Stimulated activated CD4-positive, alpha-beta T cell treated with anti-CD3 and anti-CD28 coated beads, Interleukin-15, amount 100 ng/mL, for 48 hours (primary cell): ENCODE measurements at regions not wholly inside any gene's neighbourhood (a gene's known extent, or its start where the extent isn't known, plus 50 kb on each side); places are given as distances from the start of the nearest gene placed in this dataset.
"Not testable (repeated sequence)": the region's sequence is repeated elsewhere in the genome, so short reads cannot be mapped to it uniquely, and the experiment has no call there.

Experiments used
- DNase-seq, 2 donors: peaks; one replicate each; pipeline ENCODE4 v3.0.0-alpha.2; 2020; ENCODE audit warnings: low read depth in 2 of 2

DNA sequence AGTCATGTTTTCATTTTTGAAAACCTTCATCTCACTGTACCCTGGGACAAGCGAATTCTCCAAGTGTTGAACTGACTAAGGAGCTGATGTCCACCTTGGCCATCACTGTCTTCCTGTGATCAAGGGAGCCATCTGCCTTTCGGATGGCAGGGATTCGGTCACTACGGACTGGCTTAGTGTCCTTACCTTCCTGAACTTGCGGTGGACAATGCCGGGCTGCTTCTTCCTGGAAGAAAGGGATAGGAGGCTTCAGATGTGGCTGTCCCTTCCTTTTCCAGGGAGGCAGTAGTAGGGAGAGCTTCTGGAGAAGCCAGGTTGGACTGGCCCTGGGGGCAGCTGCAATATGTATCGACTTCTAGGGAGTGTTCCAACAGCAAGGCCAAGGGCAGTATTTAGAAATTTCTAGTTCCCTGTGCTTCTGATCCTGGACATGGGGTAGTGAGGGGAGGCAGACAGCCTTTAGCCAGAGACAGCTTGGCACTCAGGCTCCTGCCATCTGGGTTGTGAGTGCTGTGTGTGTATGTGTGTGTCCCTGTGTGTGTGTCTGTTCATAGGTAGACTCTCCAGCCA, 114.6 kb downstream of the IER5 start:
- no peak for DNase-seq

DNA sequence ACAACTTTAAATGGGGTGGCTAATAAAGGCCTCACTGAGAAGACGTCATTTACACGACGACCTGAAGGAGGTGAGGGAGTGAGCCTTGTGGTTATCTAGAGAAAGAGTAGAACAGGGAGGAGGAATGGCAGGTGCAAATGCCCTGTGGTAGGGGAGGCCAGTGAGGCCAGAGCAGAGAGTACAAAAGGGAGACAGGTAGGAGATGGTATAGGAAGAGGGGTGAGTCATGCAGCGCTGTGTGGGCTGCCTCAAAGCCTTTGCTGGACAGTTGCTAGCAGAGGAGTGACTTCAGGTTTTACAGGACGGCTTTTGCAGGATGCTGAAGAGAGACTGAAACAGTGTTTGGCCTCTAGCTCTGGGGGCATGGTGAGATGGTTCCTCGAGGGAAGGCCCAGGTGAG, 116.0 kb downstream of the IER5 start:
- DNase-seq, result no peak

DNA sequence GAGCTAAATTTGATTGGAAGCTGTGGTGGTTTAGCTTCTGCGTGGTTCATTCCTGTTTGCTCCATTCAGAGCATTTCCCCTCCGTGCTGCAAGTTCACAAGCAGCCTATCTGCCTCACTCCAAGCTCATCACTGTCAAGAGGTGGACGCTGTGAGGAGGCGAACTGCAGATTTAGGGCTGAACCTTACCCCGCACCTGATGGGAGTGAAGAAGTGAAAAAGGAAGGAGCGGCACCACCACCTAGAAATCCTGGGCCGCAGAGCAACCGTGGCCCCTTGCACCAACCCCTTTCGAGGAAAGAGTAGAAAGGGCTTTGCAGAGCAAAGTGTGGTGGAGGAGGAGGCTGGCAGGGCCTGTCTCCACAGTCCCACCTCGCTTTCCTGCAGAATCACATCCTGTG, 117.4 kb downstream of the IER5 start:
- no peak for DNase-seq

DNA sequence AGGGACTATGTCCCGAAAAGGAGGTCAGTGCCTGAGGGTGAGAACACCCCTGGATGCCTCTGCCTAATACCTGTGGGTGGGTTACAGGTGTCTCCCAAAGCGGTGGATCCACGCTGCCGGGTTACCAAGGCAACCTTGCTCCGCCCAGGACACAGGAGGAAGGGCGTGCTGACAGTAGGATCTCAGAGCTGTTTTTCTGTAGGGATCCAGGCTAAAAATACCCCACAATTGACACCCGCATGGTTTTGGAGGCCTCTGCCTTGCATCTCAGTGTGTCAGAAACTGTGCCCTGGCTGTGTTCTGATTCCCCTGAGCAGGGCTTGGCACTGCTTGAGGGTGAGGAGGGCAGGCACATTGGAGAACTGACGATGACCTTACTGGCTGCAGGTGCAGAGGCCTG, 118.0 kb downstream of the IER5 start:
- DNase-seq, result no peak

DNA sequence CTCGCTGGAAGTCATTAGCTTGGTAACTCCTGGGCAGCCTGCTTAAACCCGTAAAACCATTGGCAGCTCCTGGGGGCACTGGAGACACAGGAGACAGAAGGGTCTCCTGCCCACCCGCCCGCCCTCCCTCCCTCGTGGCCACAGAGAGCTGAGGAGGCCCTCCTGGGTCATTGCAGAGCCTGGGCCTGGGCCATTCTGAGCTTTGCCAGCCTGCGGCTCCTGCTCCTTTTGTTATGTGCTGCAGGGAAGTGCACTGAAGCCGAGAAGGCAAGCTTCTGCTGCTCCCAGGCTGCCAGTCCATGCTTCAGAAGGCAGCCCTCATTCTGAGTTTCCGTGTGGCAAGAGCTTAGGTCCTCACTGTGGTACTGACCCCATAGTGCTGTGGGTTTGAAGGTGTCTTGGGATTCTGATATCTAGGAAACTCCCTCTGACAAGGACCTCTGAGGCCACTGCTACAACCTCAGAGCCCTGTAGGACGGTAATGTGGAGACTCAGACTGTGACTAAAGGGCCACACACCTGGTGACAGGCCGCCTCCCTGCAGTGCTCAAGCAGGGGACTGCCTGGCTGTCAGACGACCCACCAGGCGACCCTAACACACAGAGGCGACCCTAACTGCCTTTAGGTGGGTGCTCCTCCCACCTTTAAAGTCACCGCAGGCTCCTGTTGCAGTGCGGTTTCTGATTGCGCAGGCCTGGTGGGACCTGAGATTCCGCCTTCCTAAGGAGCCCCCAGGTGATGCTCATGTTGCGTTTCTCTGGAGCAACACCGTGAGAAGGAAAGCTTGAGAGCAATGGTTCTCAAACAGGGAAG, 118.7 kb downstream of the IER5 start:
- no peak for DNase-seq

DNA sequence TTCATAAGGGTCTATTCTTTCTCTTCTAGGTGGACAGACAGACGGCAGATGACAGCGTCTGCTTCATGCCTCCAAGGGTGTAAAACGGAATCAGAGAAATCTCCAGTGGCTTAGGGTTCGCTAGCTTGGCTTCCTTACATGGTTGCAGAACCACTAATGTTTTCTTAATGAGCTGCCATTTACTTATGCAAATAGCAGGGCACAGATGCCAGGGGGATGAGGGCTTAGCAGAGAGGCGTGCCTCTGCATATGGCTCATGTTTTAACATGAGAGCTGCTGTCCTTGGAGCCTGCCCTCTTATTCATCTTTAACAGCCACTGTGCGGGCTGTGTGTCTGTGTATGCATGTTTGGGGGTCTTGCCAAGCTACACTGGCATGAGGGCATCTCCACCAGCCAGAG, 119.6 kb downstream of the IER5 start:
- DNase-seq, result no peak

DNA sequence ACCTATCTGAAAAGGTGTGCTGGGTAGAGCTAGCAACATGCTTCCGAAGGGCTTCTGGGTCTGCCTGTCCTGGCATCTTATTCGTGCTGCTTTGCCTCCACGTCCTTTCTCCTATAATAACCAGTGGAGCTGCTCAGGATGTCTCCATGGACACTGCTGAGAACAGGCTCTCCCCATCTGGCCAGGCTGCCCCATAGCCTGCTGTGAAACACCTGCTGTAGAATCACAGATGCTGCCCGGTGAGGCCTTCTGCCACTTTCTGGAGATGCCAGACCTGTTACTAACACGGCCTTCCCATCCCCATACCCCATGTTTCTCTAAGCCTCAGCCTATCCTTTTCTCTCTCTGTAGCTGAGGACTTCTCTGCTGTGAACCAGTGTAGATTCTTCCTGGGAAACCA, 120.5 kb downstream of the IER5 start:
- no peak for DNase-seq

DNA sequence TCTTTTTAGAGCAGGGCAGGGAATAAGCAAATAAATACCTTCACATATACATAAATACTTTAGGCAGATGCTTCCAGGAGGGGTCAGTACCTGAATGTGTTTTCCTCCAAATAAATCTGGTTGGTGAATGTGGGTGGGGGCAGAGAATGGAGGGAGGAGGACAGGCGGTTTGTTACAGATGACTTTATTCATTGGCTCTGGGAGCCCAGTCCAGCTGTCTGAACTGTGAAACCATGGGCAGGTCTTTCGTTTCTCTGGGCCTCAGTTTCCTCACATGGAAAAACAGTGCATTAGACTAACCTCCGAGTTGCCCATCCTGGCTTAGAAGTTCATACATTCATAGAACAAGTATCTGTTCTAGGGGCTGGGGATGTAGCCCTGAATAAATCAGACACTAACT, 124.6 kb downstream of the IER5 start:
- no peak for DNase-seq

DNA sequence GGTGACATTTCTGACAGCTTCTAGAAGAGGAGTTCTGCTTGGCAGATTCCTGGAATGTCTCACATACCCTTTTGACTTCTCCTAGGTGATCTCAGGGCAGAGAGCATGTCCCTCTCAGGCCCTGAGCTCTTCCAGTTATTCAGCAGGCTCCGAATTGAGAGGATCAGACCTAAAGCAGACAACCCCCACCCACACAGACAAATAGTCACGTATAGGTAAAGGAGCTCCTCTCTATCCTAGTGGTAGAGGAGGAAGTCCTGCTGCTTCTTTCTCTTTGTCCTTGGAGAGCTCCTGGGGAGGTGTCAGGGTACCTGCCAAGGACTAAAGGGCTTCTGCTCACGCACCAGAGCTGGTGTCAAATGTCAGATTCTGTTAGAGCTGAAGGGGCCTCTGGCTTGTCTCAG, 128.1 kb downstream of the IER5 start:
- no peak for DNase-seq

DNA sequence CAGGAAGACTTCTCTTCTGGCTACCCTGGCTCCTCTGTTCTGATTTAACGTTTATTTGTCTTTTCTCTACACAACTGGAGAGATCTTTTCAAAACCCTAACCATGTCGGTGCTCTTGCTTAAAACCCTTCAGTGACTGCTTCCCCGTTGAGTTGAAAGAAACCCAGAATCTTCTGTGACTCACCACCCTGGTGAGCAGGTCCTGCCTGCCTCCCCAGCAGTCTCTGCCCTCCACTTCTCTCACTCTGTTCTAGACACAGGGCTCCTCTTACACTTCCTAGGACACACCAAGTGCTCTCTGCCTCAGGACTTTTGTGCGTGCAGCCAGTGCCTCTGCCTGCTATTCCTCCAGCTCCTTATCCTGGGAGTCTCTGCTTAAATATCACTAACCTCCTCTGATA, 131.4 kb downstream of the IER5 start:
- DNase-seq, result no peak

DNA sequence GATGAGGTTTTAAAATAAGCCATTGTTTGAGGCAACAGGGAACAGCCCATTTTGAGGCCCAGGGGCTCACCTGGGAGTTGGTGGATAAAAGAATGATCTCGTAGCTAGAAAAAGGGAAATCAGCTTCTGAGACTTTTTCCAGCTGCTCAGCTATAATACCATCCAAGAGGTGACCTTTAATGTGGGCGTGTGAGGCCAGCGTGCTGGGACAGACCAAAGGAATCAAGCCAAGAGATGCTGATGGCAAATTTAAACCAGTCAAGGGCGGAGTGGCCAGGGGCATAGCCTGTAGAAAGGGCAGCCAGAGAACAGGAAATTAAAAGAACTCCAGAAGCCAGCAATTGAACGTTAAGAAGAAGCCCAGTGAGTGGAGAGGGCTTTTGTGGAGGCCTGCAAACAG, 132.6 kb downstream of the IER5 start:
- DNase-seq, result no peak

DNA sequence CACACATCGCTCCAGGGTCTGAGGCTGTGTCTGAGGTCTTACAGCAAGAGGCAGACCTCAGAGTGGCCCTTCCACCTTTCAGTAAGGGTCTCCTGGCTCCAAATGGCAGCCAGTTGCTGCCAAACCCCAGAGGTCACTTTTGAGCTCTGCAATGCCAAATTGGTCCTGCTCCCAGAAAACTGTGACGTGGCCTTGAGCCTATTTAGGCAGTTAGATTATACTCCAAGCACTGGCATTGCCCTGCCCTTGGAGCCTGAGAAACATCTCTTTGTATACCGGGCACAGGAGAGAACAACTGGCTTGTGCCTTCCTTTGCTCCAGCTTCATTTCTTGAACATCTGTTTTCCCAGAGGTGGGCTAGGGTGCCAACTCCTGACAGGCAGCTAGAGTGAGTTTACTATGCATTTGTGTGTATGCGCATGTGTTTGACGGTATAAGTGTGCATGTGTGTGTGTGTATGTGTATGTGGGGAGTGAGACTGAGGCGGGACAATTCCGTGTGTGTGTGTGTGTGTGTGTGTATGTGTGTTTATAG, 134.5 kb downstream of the IER5 start:
- no peak for DNase-seq

DNA sequence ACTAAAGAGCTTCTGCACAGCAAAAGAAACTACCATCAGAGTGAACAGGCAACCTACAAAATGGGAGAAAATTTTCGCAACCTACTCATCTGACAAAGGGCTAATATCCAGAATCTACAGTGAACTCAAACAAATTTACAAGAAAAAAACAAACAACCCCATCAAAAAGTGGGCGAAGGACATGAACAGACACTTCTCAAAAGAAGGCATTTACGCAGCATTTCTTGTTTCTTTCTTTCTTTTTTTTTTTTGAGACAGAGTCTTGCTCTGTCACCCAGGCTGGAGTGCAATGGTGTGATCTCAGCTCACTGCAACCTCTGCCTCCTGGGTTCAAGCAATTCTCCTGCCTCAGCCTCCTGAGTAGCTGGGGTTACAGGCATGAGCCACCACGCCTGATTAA, 138.2 kb downstream of the IER5 start:
- DNase-seq, result not testable (repeated sequence)

DNA sequence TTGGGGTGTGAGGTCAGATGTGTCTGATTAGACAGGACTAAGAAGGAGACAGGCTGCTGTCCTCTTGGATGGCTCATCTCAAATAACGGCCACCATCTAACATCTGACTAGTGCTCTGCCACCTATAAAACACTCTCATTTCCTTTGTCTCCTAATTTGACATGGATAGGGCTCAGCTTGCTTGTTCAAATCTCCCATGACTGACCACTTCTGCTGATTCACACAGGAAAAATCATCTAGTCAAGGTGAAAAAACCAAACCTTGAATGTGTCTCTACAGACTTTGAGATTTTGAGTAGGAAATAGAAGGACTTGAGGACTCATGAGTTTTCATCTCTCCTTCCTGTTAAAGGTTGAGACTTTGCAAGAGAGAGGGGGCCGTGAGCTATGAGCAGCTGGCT, 150.6 kb downstream of the IER5 start:
- no peak for DNase-seq

DNA sequence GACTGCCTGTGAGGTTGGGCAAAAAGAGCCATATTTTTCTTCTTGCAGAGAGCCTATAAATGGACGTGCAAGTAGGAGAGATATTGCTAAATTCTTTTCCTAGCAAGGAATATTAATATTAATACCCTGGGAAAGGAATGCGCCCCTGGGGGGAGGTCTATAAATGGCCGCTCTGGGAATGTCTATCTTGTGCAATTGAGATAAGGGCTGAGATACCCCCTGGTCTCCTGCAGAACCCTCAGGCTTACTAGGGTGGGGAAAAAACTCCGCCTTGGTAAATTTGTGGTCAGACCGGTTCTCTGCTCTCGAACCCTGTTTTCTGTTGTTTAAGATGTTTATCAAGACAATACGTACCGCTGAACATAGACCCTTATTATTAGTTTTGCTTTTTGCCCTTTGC, 157.8 kb downstream of the IER5 start:
- DNase-seq, result not testable (repeated sequence)

DNA sequence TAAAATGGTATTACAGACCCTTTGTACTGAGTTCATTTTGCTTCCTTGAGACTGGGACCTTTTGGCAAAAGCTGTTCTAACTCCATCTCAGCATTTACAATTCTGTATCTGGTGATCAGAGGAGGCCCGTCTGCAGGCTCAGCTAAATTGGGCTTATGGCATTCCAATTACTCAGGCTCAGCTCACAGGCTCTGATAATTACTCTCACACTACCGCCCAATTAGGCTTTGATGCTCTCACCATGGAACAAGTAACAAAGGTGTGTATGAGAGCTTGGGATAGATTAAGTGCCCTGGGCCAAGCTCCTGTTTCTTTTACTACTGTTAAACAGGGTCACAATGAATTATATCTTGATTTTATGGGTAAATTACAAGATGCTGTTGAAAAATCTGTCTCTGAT, 159.9 kb downstream of the IER5 start:
- not testable (repeated sequence) for DNase-seq

DNA sequence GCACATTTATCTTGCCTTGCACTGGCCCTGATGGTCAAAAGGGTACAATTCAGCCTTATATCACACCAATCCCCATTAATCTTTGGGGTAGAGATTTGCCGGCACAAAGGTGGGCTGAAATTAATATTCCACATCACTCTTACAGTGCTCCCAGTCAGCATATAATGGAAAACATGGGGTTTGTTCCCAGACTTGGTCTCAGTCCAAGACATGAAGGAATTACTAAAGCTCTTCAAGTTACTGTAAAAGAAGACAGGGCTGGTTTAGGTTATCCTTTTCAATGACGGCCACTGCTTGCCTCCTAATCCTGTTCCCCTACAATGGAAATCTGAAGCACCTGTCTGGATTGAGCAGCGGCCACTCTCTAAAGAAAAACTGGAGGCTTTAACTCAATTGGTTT, 160.7 kb downstream of the IER5 start:
- DNase-seq, result no peak

DNA sequence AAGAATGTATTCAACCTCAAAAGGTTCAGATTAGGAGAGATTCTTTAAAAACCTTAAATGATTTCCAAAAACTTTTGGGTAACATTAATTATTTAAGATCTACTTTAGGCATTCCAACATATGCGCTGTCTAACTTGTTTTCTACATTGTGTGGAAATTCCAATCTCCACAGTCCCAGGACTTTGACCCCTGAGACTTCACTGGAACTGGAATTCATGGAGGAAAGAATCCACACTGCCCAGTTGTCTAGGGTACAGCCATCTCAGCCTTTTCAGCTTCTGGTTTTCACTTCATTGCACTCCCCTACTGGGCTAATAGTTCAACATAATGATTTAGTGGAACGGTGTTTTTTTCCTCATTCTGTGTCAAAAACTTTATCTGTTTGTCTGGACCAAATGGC, 161.5 kb downstream of the IER5 start:
- DNase-seq, result no peak

DNA sequence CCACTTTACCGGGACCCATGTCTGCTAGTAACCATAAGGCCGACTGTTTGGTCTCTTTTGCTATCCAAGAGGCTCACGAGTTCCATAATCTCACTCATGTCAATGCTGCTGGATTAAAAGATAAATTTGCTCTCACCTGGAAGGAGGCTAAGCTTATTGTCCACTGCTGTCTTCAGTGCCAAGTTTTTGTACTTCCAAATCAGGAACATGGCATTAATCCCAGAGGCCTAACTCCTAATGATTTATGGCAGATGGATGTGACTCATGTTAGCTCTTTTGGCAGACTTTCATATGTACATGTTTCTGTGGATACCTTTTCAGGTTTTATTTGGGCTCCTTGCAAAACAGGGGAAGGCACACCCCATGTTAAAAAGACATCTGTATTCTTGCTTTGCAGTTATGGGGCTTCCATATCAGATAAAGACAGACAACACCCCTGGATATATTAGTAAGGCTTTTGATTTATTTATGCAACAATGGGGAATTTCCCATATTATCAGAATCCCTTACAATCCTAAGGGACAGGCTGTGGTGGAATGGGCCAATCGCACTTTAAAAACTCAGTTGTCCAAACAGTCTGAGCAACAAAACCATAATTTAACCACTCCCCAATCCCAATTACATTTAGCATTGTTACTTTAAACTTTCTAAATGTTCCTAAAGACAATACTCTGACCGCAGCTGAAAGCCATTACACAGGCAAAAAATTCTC, 162.7 kb downstream of the IER5 start:
- DNase-seq, result no peak

DNA sequence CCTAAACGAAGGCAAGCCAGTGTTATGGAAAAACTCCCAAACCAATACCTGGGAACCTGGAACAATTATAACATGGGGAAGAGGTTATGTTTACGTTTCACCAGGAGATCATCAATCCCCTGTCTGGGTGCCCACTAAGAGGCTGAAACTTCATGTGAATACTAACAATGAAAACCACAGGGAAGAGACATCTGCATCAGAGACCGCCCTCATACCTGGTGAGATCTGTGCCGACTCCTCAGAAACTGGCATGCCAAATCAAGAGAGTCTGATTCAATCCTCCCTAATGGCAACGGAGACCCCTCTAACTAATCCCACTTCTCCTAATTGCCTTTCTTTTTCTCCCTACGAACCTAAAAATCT, 163.2 kb downstream of the IER5 start:
- DNase-seq, result no peak

DNA sequence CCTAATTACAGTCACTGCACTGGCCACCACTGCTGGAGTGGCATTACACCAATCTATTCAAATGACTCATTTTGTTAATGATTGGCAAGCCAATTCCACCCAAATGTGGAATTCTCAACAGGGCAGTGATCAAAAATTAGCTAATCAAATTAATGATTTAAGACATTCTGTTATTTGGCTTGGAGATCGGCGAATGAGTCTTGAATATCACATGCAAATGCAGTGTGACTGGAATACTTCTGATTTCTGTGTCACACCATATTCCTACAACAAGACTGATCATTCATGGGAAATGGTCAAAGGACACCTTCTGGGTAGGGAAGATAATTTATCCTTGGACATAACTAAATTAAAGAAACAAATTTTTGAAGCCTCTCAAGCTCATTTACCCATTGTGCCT, 165.1 kb downstream of the IER5 start:
- not testable (repeated sequence) for DNase-seq

DNA sequence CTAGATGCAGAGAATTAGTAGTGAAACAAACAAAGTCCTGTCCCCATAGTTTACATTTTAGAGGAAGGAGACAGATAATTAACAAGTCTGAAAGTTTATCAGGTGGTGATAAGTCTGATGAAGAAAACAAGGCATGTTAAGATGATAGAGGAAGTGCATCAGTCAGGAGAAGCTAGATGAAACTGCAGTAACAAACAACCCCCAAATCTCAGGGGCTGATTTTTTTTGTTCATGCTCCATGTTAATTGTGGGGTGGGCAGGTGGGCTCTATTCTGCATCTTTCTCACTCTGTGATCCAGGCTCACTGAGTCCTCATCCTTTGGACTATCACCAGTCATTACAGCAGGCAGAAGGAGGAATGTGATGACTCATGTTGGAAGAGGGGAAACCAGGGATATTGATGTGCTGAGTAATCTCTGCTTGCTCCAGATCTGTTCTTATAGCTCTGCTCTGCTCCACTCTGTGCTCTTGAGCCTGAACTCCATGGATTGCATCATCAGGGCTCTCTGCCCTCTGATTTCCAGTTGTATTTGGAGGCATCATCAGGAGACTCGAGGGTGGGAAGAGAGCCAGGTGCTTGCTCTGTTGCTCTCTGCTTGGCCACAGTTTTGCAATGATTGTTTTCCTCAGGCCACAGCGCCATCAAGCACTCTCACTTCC, 166.9 kb downstream of the IER5 start:
- DNase-seq, result no peak
